ENCODE measurements at regions not wholly inside any gene's neighbourhood (a gene's known extent, or its start where the extent isn't known, plus 50 kb on each side); places are given as distances from the start of the nearest gene placed in this dataset.

DNA sequence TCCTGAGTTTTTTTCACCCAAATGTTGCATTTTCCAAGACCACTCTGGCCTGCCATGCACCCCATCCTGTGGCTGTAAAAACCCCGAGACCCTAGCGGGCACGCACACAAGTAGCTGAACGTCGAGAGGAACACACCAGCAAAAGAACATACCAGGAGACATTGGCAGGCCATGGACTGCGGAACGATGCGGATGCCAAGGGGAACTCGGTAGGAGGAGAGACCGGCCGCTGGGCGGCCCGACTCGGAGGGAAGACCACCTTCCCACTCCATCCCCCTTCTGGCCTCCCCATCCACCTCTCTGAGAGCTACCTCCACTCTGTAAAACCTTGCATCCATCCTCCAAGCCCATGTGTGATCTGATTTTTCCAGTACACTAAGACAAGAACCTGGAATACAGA is 105.5 kb upstream of the CELF4 start:
- TF ChIP-seq POLR2AphosphoS5 (IDR thresholded peaks at IDR 0.05; ENCODE audit: low read depth, low read length): no peak
- TF ChIP-seq TAF1 (IDR thresholded peaks at IDR 0.05; ENCODE audit: borderline replicate concordance, insufficient read depth, low read length): no peak
- TF ChIP-seq, protein P1, sequence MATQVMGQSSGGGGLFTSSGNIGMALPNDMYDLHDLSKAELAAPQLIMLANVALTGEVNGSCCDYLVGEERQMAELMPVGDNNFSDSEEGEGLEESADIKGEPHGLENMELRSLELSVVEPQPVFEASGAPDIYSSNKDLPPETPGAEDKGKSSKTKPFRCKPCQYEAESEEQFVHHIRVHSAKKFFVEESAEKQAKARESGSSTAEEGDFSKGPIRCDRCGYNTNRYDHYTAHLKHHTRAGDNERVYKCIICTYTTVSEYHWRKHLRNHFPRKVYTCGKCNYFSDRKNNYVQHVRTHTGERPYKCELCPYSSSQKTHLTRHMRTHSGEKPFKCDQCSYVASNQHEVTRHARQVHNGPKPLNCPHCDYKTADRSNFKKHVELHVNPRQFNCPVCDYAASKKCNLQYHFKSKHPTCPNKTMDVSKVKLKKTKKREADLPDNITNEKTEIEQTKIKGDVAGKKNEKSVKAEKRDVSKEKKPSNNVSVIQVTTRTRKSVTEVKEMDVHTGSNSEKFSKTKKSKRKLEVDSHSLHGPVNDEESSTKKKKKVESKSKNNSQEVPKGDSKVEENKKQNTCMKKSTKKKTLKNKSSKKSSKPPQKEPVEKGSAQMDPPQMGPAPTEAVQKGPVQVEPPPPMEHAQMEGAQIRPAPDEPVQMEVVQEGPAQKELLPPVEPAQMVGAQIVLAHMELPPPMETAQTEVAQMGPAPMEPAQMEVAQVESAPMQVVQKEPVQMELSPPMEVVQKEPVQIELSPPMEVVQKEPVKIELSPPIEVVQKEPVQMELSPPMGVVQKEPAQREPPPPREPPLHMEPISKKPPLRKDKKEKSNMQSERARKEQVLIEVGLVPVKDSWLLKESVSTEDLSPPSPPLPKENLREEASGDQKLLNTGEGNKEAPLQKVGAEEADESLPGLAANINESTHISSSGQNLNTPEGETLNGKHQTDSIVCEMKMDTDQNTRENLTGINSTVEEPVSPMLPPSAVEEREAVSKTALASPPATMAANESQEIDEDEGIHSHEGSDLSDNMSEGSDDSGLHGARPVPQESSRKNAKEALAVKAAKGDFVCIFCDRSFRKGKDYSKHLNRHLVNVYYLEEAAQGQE (IDR thresholded peaks at IDR 0.05; ENCODE audit: insufficient read depth in 1 of 2, low read depth in 2 of 2, low read length in 2 of 2): no peak
- no peak for TF ChIP-seq SIN3A (IDR thresholded peaks at IDR 0.05; ENCODE audit: borderline replicate concordance, insufficient read depth, low read length)
- no peak for TF ChIP-seq FOXP2 (optimal IDR thresholded peaks at IDR 0.05; ENCODE audit: borderline replicate concordance, extremely low read depth, extremely low read length, insufficient read depth)

Data from PFSK-1 (cell line).